Mucosa of descending colon (tissue), 3 donors: ENCODE measurements at regions not wholly inside any gene's neighbourhood (a gene's known extent, or its start where the extent isn't known, plus 50 kb on each side); places are given as distances from the start of the nearest gene placed in this dataset.

Experiments used
- ATAC-seq: fragments of 200-7000 bp; cut with Tn5 transposase; one replicate; pipeline ENCODE4 v1.9.1; 2020; ENCODE audit warnings: mild to moderate bottlenecking, moderate library complexity
- DNase-seq, 3 donors: peaks; one replicate each; pipeline ENCODE4 v3.0.0-alpha.2; 2020
- H3K36me3 ChIP-seq: fragments of 200-600 bp; one replicate; pipeline ENCODE4 v1.8.0; 2021; ENCODE audit warnings: low read depth, mild to moderate bottlenecking
- H3K4me1 ChIP-seq: fragments of 200-600 bp; one replicate; pipeline ENCODE4 v1.8.0; 2021; ENCODE audit warnings: low read depth, mild to moderate bottlenecking
- H3K4me3 ChIP-seq: fragments of 200-600 bp; one replicate; pipeline ENCODE4 v1.8.0; 2021; ENCODE audit warnings: mild to moderate bottlenecking
- H3K9me3 ChIP-seq: fragments of 200-600 bp; one replicate; pipeline ENCODE4 v1.8.0; 2021; ENCODE audit warnings: mild to moderate bottlenecking
- CTCF ChIP-seq: fragments of 200-600 bp; IDR thresholded peaks from one replicate; pipeline ENCODE4 v1.8.0; 2022; ENCODE audit warnings: antibody characterized with exemption, mild to moderate bottlenecking
- intact Hi-C, 2 donors: fragments of 100-400 bp; cut with DNase I in 1 of 2; cut with micrococcal nuclease in 1 of 2; formaldehyde crosslinking; loops; one replicate each; pipeline versions ENCODE4 v1.11.0 to v1.11.1; 2022; cut with DNase I, micrococcal nuclease
- donor health status: DM: no; HTN: no; CAD: no; lungs with moderate emphysema.
- donor health status: DM: no; HTN: no; CAD: no.
- donor health status: DM: no; HTN: yes; CAD: no.

DNA sequence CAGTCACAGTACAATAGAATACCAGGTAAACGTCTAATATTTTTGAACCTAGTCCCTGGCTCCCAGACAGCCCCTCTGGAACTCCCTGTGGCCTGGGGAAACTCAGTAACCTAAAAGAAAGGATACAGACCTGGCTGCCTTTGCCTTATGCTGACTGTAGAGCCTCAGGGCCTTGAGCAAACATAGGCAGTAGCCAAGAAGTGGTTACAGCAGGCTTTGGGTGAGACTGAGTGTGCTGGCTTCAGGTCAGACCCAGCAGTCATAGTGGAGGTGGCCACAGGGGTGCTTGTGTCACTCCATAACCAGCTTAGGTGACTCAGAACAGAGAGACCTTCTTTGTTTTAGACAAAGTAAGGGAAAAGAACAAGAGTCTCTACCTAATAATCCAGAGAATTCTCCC lies 141.8 kb upstream of the PRDX4 start:
- H3K4me1 ChIP-seq, result no peaks in the 10 kb centered on the region
- no peak for TF ChIP-seq CTCF
- no peaks in the 10 kb centered on the region for H3K36me3 ChIP-seq
- H3K4me3 ChIP-seq, result no peak overlapping the region
- intact Hi-C loops, result no loop called here
- H3K9me3 ChIP-seq, result no peaks in the 10 kb centered on the region
- DNase-seq, result no peak
- no peak for ATAC-seq

DNA sequence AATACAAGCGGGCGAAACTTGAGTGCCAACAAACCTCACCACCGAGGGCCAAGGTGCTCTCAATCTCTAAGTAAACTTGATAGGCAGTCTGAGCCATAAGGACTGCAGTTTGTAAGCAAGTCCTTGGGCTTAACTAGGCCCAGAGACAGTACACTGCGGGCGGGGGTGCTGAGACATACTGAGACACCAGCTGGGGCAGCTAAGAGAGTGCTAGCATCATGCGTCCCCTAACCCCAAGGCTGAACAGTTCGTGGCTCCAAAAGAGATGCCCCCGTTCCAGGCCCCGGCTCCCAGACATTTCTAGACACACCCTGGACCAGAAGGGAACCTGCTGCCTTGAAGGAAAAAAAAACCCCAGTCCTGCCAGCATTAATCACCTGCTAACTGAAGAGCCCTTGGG lies 126.8 kb upstream of the PRDX4 start:
- DNase-seq (no peak), ATAC-seq (no peak)
- no peaks in the 10 kb centered on the region for H3K36me3 ChIP-seq
- TF ChIP-seq CTCF, result no peak
- no peaks in the 10 kb centered on the region for H3K4me1 ChIP-seq
- intact Hi-C loops, result no loop called here
- H3K9me3 ChIP-seq, result no peaks in the 10 kb centered on the region
- no peak overlapping the region for H3K4me3 ChIP-seq

GRCh38 chrX:23548164-23548563 lies 119.1 kb upstream of the PRDX4 start:
- H3K4me1 ChIP-seq, result no peaks in the 10 kb centered on the region
- intact Hi-C loops, result no loop called here
- no peaks in the 10 kb centered on the region for H3K36me3 ChIP-seq
- ATAC-seq, result no peak
- no peaks in the 10 kb centered on the region for H3K9me3 ChIP-seq
- no peak for DNase-seq
- TF ChIP-seq CTCF, result no peak
- H3K4me3 ChIP-seq, result no peak overlapping the region

GRCh38 chrX:23552303-23552702 lies 115.0 kb upstream of the PRDX4 start:
- TF ChIP-seq CTCF, result no peak
- intact Hi-C loops, result no loop called here
- ATAC-seq, result no peak
- no peaks in the 10 kb centered on the region for H3K4me1 ChIP-seq
- no peaks in the 10 kb centered on the region for H3K9me3 ChIP-seq
- H3K4me3 ChIP-seq, result no peak overlapping the region
- H3K36me3 ChIP-seq, result no peaks in the 10 kb centered on the region
- no peak for DNase-seq

GRCh38 chrX:23554304-23554703 lies 113.0 kb upstream of the PRDX4 start:
- intact Hi-C loops, result no loop called here
- DNase-seq (peak in 1 of 3 donors; percentile 21), ATAC-seq (no peak)
- H3K4me3 ChIP-seq, result no peak overlapping the region
- H3K36me3 ChIP-seq, result no peaks in the 10 kb centered on the region
- H3K9me3 ChIP-seq, result no peaks in the 10 kb centered on the region
- H3K4me1 ChIP-seq, result no peaks in the 10 kb centered on the region
- TF ChIP-seq CTCF, result no peak

DNA sequence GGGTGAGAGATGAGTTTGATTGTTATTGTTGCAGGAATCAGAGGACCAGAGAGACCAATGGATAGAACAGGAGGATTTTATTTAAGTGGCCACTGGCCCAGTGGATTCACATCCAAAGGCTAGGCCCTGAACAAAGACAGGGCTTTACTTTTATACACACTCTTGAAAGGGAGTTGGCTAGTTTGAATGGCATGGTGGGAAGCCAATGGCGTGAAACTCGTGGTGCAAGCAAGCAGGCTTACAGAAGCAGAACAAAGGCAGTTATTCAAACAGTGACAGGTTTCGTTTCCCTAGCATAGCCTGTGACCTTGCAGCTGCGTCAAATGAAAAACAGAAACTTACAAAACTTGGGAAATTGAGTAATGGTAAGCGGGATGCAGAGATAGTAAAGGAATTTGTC lies 110.2 kb upstream of the PRDX4 start:
- intact Hi-C loops, result no loop called here
- Histone ChIP-seq H3K9me3 (no peaks in the 10 kb centered on the region), H3K4me1 (no peaks in the 10 kb centered on the region), H3K36me3 (no peaks in the 10 kb centered on the region), H3K4me3 (no peak overlapping the region)
- DNase-seq, result no peak
- no peak for ATAC-seq
- TF ChIP-seq CTCF, result no peak
